OCI-LY7 (cell line): ENCODE measurements at regions not wholly inside any gene's neighbourhood (a gene's known extent, or its start where the extent isn't known, plus 50 kb on each side); places are given as distances from the start of the nearest gene placed in this dataset.

Experiments
- BruUV-seq: library from RNA; stranded (reverse); fragments of 400-500 nt; replicated peaks from 2 replicates; lab custom pipeline; 2021; lab: Mats Ljungman, UMichigan
- CTCF ChIA-PET: fragments of 300-600 bp; sonication (Branson Sonifier 250); formaldehyde crosslinking; loops from one replicate; lab custom pipeline; 2022; ENCODE audit warnings: antibody characterized with exemption; ENCODE audit not compliant: unreplicated experiment; lab: Charles Lee
- POLR2A ChIA-PET: fragments of 300-600 bp; sonication (Branson Sonifier 250); formaldehyde crosslinking; loops from one replicate; lab custom pipeline; 2022; ENCODE audit warnings: antibody characterized with exemption; lab: Charles Lee
- DNase-seq: peaks from one replicate; pipeline ENCODE4 v3.0.0-alpha.2; 2015; ENCODE audit warnings: low spot score
- H2AFZ ChIP-seq: fragments of 200-600 bp; sonication (generic), shearing (Covaris generic); 2 replicates; pipeline ENCODE4 v1.6.1; 2014; ENCODE audit warnings: mild to moderate bottlenecking, antibody characterized with exemption, low read length, moderate library complexity
- H3K27ac ChIP-seq: fragments of 200-600 bp; sonication (generic); 2 replicates; pipeline ENCODE4 v1.5.1; 2014; ENCODE audit warnings: mixed run types, low read depth, mild to moderate bottlenecking, moderate library complexity, low read length, inconsistent platforms; ENCODE audit not compliant: poor library complexity, severe bottlenecking
- H3K36me3 ChIP-seq: fragments of 200-600 bp; sonication (generic); 2 replicates; pipeline ENCODE4 v1.6.1; 2014; ENCODE audit warnings: mild to moderate bottlenecking, antibody characterized with exemption, low read length, moderate library complexity, mixed read lengths; ENCODE audit not compliant: insufficient read depth
- H3K4me1 ChIP-seq: fragments of 200-600 bp; sonication (generic); 2 replicates; pipeline ENCODE4 v1.5.1; 2014; ENCODE audit warnings: mild to moderate bottlenecking, low read length; ENCODE audit not compliant: insufficient read depth, poor library complexity, severe bottlenecking
- H3K4me2 ChIP-seq: fragments of 200-600 bp; sonication (generic); 2 replicates; pipeline ENCODE4 v1.6.1; 2014; ENCODE audit warnings: mild to moderate bottlenecking, low read length
- H3K4me3 ChIP-seq: fragments of 200-600 bp; sonication (generic); 2 replicates; pipeline ENCODE4 v1.5.1; 2014; ENCODE audit warnings: mild to moderate bottlenecking, low read depth, low read length; ENCODE audit not compliant: poor library complexity, severe bottlenecking
- H3K79me2 ChIP-seq: fragments of 200-600 bp; sonication (generic); 2 replicates; pipeline ENCODE4 v1.6.1; 2016; ENCODE audit warnings: low read depth, mild to moderate bottlenecking, low read length, moderate library complexity, mixed read lengths; ENCODE audit not compliant: insufficient read depth
- H3K9me2 ChIP-seq: fragments of 200-600 bp; sonication (generic); 2 replicates; pipeline ENCODE4 v1.6.1; 2016; ENCODE audit warnings: mild to moderate bottlenecking, low read length, mixed read lengths; ENCODE audit not compliant: insufficient read depth
- H3K9me3 ChIP-seq: fragments of 200-600 bp; sonication (generic); 2 replicates; pipeline ENCODE4 v1.6.1; 2014; ENCODE audit warnings: mild to moderate bottlenecking, mixed run types, low read length, mixed read lengths
- H4K20me1 ChIP-seq: fragments of 200-600 bp; sonication (generic); 2 replicates; pipeline ENCODE4 v1.6.1; 2014; ENCODE audit warnings: mild to moderate bottlenecking, antibody characterized with exemption, low read length, moderate library complexity, mixed read lengths; ENCODE audit not compliant: insufficient read depth
- CTCF ChIP-seq: fragments of 200-600 bp; sonication (generic); conservative IDR thresholded peaks from 2 replicates; pipeline ENCODE4 v1.5.1; 2014; ENCODE audit warnings: mild to moderate bottlenecking, antibody characterized with exemption, low read length, moderate library complexity, mixed read lengths
- EZH2phosphoT487 ChIP-seq: fragments of 200-600 bp; sonication (generic); IDR thresholded peaks from 2 replicates; pipeline ENCODE4 v1.6.1; 2018; ENCODE audit warnings: low read depth, borderline replicate concordance, mild to moderate bottlenecking, mixed run types, antibody characterized with exemption, low read length, moderate library complexity, mixed read lengths
- intact Hi-C: fragments of 100-400 bp; cut with micrococcal nuclease; formaldehyde crosslinking; loops from one replicate; pipeline ENCODE4 v1.10.0; 2022; ENCODE audit not compliant: unreplicated experiment

- H3K36me3 ChIP-seq, result no peaks in the 10 kb centered on the region
- CTCF ChIA-PET, result no interaction called here
- no peaks in the 10 kb centered on the region for H4K20me1 ChIP-seq
- no peak overlapping the region for H2AFZ ChIP-seq
- H3K4me2 ChIP-seq, result no peak overlapping the region
- no peaks in the 10 kb centered on the region for H3K9me3 ChIP-seq
- POLR2A ChIA-PET, result no interaction called here
- H3K4me3 ChIP-seq, result no peak overlapping the region
- H3K79me2 ChIP-seq, result no peaks in the 10 kb centered on the region
- no peak overlapping the region for H3K27ac ChIP-seq
- H3K4me1 ChIP-seq, result no peaks in the 10 kb centered on the region
- H3K9me2 ChIP-seq, result no peaks in the 10 kb centered on the region
- intact Hi-C loops, result no loop called here
- TF ChIP-seq EZH2phosphoT487, result no peak
- no peak for TF ChIP-seq CTCF
- no TSS peak for BruUV-seq
- DNase-seq, result no peak
These were observed 128.3 kb upstream of the C1orf21 start for GRCh38 chr1:184258525-184258924.

DNA sequence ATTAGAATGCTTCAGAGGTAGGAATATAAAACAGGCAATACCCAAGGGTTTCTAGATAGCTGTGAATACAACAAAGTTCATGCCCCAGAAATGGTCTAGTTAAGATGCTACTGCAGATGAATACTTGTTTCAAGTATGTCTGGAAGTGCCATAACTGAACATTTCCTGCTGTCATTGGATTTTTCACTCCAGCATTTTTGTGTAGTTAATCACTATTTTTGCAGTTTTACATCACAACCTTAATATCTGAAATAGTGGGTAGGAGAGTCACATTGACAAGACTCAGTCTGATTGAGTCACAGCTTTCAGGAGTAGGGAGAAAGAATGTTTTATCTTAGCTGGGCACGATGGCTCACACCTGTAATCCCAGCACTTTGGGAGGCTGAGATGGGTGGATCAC, 126.4 kb upstream of the C1orf21 start:
- Histone ChIP-seq H3K79me2 (no peaks in the 10 kb centered on the region), H3K36me3 (no peaks in the 10 kb centered on the region), H3K4me2 (no peak overlapping the region), H3K4me3 (no peak overlapping the region), H3K9me3 (no peaks in the 10 kb centered on the region), H3K9me2 (no peaks in the 10 kb centered on the region), H4K20me1 (no peaks in the 10 kb centered on the region), H3K4me1 (no peaks in the 10 kb centered on the region), H3K27ac (no peak overlapping the region), H2AFZ (no peak overlapping the region)
- no peak for DNase-seq
- ChIA-PET CTCF (no interaction called here), POLR2A (no interaction called here)
- no peak for TF ChIP-seq EZH2phosphoT487
- TF ChIP-seq CTCF, result no peak
- intact Hi-C loops, result no loop called here
- no TSS peak for BruUV-seq

DNA sequence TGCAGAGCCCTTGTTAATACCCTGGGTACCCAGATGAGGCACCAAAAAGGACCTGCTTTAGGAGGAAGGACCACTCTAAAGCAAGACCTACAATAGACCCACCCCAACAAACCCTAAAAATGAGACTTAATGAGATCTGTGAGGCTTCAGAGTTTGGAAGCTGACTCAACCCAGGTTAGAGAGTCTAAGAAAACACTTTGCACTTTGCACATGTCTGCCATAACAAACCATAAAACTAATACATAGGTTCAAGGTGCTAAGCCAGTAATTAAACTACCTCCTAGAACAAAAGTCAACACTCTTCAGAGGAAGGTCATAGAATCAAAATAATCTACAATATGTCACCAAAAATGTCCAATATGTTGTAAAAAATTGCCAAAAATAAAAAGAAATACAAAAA, 124.7 kb upstream of the C1orf21 start:
- POLR2A ChIA-PET, result no interaction called here
- Histone ChIP-seq H3K36me3 (no peaks in the 10 kb centered on the region), H3K4me1 (no peaks in the 10 kb centered on the region), H4K20me1 (no peaks in the 10 kb centered on the region), H3K4me3 (no peak overlapping the region), H3K4me2 (no peak overlapping the region), H3K79me2 (no peaks in the 10 kb centered on the region), H3K9me2 (no peaks in the 10 kb centered on the region), H3K9me3 (no peaks in the 10 kb centered on the region), H2AFZ (no peak overlapping the region), H3K27ac (no peak overlapping the region)
- intact Hi-C loops, result no loop called here
- TF ChIP-seq CTCF, result no peak
- TF ChIP-seq EZH2phosphoT487, result no peak
- no TSS peak for BruUV-seq
- CTCF ChIA-PET, result no interaction called here
- no peak for DNase-seq
